ENCODE measurements at regions not wholly inside any gene's neighbourhood (a gene's known extent, or its start where the extent isn't known, plus 50 kb on each side); places are given as distances from the start of the nearest gene placed in this dataset.

DNA sequence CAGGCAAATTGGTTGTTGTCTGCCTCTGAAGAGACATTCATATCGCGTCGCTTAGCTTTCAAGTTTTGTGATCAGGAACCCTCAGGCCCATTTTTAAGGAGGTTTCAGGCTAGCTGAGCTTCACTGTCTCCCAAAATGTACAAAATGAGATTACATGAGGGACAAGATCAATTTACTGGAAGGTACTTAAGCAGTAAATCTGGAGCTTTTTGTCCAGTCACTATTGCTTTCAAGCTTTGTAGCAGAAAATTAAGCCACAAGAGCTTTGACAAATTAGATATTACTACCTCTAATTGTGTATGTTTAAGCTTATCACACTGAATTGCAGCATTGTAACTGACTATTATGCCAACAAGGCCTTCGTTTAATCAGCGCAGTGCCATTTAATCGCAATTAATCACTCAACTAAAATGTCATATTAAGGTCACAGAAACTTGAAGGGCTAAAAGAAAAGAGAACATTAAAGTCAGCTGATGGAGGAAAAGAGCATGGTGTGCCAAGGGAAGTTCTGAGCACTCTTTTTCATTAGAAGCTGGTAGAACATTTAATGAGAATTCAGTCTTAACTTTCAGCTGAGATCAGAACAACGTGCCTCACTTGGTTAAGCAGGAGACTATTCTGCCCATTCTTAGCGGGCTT, 353.0 kb downstream of the FBXO8 start (continued):
- peak; percentile 80 for TF ChIP-seq ZC3H10 (CRISPR knock-in tag; IDR thresholded peaks at IDR 0.05)
- TF ChIP-seq OSR1 (CRISPR knock-in tag; IDR thresholded peaks at IDR 0.05), result no peak

DNA sequence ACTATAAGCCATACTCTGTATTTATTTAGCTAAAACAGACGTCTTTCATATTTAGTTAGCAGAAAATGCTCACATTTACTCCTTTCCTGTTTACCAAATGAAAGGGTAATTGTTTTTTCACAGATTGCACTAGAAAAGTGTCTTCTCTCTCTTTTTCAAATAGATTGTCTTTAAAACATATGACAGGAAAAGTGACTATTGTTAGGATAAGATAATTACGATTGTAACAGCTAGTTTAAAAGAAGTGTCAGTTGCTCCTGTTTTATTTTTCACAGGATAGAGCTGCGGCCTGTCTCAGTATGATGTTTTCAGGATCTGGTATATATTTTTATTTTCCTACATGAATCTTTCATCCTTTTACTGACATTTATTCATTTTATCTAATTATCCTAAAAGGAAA, 353.5 kb downstream of the FBXO8 start:
- no peak; the same call in 2 of the 3 replicates for ATAC-seq

DNA sequence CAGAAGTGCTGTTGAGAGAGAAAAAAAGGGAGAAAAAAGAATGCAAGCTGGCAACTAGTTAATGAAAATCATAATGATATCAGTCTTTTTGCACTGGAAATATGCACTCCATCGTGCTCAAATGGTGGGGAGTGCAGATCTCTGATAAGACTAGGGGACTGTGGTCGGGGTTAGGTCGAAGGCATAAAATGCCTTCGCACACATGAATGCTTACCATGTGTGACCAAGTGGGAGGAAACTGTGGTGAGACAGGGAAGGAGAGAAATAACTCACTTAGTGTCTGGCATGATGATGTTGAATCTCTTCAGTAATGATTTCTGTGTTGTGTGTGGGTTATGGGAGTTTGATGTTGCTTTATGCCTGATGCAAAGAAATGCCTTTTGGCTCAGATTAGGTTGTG, 358.9 kb downstream of the FBXO8 start:
- no peak; the same call in 2 of the 3 replicates for ATAC-seq
- TF ChIP-seq CREB5 (CRISPR knock-in tag; IDR thresholded peaks at IDR 0.05; ENCODE audit: low read depth), result 0 out of 2 replicates have a peak, but pooled peaks have one; percentile 14
- TF ChIP-seq ZC3H10 (CRISPR knock-in tag; IDR thresholded peaks at IDR 0.05), result no peak
- TF ChIP-seq BACH2 (CRISPR knock-in tag; IDR thresholded peaks at IDR 0.05; ENCODE audit: borderline replicate concordance), result no peak
- TF ChIP-seq TCF4 (CRISPR knock-in tag; IDR thresholded peaks at IDR 0.05; ENCODE audit: borderline replicate concordance), result peak; percentile 28; the same call in 1 of the 2 replicates
- TF ChIP-seq ESRRG (CRISPR knock-in tag; IDR thresholded peaks at IDR 0.05), result no peak
- peak; percentile 66; the same call in 1 of the 2 replicates for TF ChIP-seq TSHZ2 (CRISPR knock-in tag; IDR thresholded peaks at IDR 0.05)
- no peak for TF ChIP-seq SNAI2 (CRISPR knock-in tag; IDR thresholded peaks at IDR 0.05)

More for the DNA sequence above, 353.5 kb downstream of the FBXO8 start:
- no peak for TF ChIP-seq ESRRG (CRISPR knock-in tag; IDR thresholded peaks at IDR 0.05)
- no peak for TF ChIP-seq CSRNP3 (CRISPR knock-in tag; IDR thresholded peaks at IDR 0.05)
- no peak for TF ChIP-seq ISL1 (CRISPR knock-in tag; IDR thresholded peaks at IDR 0.05)
- TF ChIP-seq PPARA (CRISPR knock-in tag; IDR thresholded peaks at IDR 0.05; ENCODE audit: borderline replicate concordance), result no peak
- no peak for TF ChIP-seq ZNF8 (CRISPR knock-in tag; IDR thresholded peaks at IDR 0.05)
- TF ChIP-seq BACH2 (CRISPR knock-in tag; IDR thresholded peaks at IDR 0.05; ENCODE audit: borderline replicate concordance), result no peak
- TF ChIP-seq CREB5 (CRISPR knock-in tag; IDR thresholded peaks at IDR 0.05; ENCODE audit: low read depth), result no peak
- TF ChIP-seq ZFP30 (CRISPR knock-in tag; IDR thresholded peaks at IDR 0.05), result no peak
- TF ChIP-seq ZNF565 (CRISPR knock-in tag; conservative IDR thresholded peaks at IDR 0.05; ENCODE audit: low read depth), result no peak
- no peak for TF ChIP-seq ZFP3 (CRISPR knock-in tag; IDR thresholded peaks at IDR 0.05)
- no peak for TF ChIP-seq CSDC2 (CRISPR knock-in tag; IDR thresholded peaks at IDR 0.05)
- no peak; the same call in 1 of the 2 replicates for TF ChIP-seq ZC3H10 (CRISPR knock-in tag; IDR thresholded peaks at IDR 0.05)
- no peak for TF ChIP-seq ARNTL (CRISPR knock-in tag; IDR thresholded peaks at IDR 0.05; ENCODE audit: borderline replicate concordance, low read depth)
- no peak for TF ChIP-seq GLIS3 (CRISPR knock-in tag; IDR thresholded peaks at IDR 0.05)
- TF ChIP-seq ZNF70 (CRISPR knock-in tag; IDR thresholded peaks at IDR 0.05), result no peak
- no peak for TF ChIP-seq SNAI2 (CRISPR knock-in tag; IDR thresholded peaks at IDR 0.05)
- TF ChIP-seq OSR1 (CRISPR knock-in tag; IDR thresholded peaks at IDR 0.05), result no peak

- TF ChIP-seq RARB (CRISPR knock-in tag; IDR thresholded peaks at IDR 0.05) (no peak), ZFP30 (CRISPR knock-in tag; IDR thresholded peaks at IDR 0.05) (no peak), CSRNP3 (CRISPR knock-in tag; IDR thresholded peaks at IDR 0.05) (no peak), GLIS3 (CRISPR knock-in tag; IDR thresholded peaks at IDR 0.05) (no peak)
- ATAC-seq, result no peak
Measured at GRCh38 chr4:173919861-173920260, 363.6 kb downstream of the FBXO8 start.

Data from SK-N-SH treated with all-trans-retinoic acid at 6 μM for 48 hours (cell line).